NOMO-1 treated with dmso at 0.1 percent for 144 hours (cell line): ENCODE measurements at regions not wholly inside any gene's neighbourhood (a gene's known extent, or its start where the extent isn't known, plus 50 kb on each side); places are given as distances from the start of the nearest gene placed in this dataset.

Experiments used
- DNase-seq: peaks from one replicate; lab custom pipeline; 2025; ENCODE audit not compliant: unreplicated experiment; lab: John Stamatoyannopoulos, UW

GRCh38 chr7:41910940-41911600, 208.2 kb upstream of the INHBA start:
- no peak for DNase-seq

GRCh38 chr7:41907444-41907843, 204.6 kb upstream of the INHBA start:
- DNase-seq: no peak

GRCh38 chr7:41900532-41900931, 197.6 kb upstream of the INHBA start:
- DNase-seq: no peak

DNA sequence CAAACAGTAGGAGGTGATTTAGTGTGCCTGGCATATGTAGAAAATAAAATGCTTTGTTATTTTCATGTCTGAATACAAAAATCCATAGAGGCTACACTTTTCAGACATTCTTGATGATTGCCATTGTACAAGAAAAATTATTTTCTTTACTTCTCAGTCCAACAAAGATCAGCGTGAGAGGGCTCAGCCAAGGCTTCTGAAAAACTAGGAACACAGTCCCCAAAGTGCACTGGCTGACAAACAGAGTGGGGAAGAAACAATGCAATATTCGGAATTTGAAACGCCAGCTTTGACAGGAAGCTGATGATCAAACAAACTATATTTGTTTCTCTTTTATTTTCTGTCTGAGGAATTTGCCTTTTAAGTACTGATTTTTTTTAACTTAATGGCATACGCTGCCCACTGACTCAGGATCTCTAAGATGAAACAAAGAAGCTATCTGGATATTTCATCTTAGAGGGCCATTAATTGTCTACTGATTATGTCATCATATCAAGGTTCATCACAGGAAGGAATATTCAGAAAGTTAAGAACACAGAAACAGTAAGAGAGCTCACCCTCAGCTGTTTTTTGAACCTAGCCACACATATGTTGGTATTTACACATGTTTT, 197.0 kb upstream of the INHBA start:
- no peak for DNase-seq

- no peak for DNase-seq
These were observed 190.8 kb upstream of the INHBA start for GRCh38 chr7:41893656-41894055.

DNA sequence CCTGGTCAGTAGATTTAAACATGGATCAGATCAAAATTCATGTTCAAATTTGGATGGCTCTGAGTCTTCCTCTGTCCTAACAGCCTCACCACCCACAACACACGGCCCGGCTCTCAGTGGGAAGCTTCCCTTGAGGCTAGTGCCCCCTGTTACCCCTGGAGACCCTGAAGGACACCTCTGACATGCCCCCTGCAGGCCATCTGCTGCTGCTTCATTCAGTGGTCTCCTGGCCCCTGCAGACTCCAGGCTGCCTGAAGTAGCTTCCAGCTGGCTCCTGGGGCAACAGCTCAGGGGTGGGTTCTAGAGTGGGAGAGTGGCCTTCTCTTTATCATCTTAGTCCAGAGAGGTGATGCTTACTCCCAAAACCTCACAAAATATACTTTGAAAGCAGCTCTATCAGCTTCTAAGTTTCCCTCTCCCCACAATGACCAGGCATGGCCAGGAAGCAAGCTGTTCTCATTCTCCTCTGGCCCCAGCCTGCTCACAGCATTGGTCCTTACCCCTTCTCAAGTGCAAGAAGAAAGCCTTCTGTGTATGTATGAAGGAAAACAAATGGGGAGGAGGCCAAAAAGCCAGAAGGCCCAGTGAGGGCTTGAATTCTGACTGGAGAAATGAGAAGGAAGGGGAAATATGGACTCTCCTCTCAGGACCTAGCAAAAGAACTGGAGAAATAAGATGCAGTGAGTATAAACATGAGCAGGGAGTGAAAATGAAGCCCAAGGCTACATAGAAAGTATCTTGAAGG, 189.6 kb upstream of the INHBA start:
- no peak for DNase-seq

DNA sequence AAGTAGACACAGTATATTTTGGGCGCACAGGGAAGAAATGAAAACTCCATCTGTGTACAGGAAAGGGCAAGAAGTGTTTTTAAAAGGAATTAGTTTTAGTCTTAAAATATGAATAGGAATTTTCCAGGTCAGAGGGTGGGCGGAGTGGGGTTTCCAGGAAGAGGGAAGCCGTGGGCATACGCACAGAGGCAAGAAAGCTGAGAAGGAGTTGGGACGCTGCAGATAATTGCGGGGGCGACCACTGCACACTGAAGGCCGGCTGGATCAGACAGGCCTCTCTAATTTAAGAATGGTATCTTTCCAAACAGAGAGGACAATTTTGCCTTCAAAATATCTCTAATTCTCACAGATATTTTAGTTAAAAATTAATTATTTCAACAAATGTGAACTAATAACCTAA, 189.1 kb upstream of the INHBA start:
- DNase-seq: no peak

GRCh38 chr7:41890631-41891274, 187.9 kb upstream of the INHBA start:
- no peak for DNase-seq

GRCh38 chr7:41889472-41889871, 186.6 kb upstream of the INHBA start:
- DNase-seq: no peak

GRCh38 chr7:41889040-41889439, 186.2 kb upstream of the INHBA start:
- DNase-seq: no peak

- no peak for DNase-seq
These were observed 184.5 kb upstream of the INHBA start for GRCh38 chr7:41887416-41887815.

DNA sequence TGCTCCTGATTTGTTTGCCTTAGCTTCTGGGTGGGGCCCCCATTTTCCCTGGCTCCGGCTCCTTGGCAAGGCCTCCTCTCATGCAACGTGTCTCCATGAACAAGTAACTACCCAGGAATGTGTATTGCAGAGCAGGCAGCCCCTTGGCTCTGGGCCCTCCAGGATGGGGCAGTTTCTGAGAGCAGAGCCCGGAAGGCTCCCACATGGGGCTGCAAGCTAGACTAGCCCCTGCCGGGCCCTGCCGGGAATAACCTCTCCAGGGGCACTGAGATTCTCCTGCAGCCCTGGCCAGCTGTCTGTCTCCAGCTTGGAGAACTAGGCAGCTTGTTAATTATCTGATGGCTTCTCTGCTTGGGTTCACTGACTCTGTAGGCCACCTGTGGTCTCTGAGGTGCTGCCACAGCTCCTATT, 184.0 kb upstream of the INHBA start:
- no peak for DNase-seq

DNA sequence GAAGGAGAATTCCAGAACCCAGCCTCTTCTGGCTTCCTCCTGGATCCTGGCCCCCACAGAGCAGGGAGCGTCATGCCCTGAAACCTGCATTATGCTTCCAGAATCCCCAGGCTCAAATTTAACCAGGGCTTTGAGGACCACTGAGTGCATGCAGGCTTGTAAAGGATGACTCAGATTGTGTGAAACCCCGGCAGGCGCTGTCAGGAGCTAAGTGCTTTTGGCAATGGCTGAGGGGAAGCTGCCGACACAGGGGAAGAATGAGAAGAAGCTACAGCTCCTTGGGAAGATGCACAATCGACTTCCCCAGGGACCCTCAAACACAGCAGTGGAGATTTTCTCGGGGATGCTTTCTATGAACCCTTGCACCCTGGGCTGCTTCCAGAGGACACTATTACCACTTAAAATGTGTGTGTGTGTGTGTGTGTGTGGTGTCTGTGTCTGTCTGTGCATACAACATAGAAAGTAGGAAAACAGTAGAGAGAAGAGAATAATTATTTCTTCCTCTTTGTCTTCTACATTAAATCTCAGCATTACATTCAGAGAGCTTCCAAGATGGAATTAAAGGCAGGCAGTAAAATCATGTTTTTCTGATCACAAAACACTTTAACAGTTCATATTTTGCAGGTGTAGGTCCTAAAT, 183.5 kb upstream of the INHBA start:
- peak; percentile 35 for DNase-seq

GRCh38 chr7:41885748-41886147, 182.9 kb upstream of the INHBA start:
- no peak for DNase-seq

GRCh38 chr7:41885078-41885477, 182.2 kb upstream of the INHBA start:
- no peak for DNase-seq

- no peak for DNase-seq
These were observed 180.0 kb upstream of the INHBA start for GRCh38 chr7:41882745-41883420.

DNA sequence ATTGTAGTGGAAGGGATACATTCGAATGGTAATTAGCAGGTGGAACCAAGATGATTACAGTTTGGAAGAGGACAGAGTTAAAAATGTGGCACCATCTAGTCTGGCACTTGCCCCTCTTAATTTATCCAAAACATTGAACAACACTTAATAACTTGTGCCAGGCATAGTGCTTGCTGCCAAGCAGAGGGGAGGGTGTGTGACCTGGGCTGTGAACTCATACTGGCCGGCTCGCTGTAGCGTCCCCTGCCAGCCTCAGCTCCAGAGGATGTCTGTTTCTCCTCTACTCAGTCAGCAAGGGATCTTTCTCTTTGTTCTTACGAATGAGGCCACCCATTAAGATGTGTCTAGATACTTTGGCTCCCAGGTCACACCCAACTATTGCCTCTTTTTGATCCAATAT, 179.4 kb upstream of the INHBA start:
- no peak for DNase-seq

DNA sequence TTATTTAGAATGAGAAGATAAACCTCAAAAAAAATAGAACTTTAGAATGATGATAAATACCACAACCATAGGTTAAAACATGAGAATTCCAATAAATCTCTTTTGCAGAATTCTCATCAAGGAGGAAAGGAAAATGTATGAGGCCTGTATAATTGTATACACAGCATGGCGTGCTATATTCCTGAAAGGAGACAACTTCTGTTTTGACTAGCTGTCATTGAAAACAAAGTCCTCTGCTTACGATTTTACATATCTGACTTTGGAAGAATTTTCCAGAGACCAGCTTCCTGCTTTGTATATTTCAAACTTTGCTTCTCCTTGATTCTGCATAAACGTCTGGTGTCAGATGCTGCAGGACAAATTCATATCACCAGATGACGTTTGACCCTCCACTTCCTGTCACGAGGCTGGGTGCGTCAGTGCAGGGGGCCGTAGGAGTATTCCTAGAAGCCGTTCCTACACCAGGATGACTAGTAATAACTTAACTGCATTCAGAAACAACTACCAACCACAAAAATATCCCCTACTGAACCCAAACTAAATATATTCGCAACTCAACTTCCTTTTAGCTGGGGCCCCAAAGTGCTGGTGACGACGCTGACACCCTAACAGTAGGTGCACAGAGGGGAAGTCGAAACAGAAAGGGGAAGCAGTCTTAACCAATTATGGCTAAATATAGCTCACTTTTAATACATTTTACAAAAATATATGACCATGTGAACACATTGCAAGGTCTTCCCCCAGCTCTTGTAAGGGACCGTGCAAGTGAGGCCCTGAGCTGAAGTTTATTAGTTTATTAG, 178.6 kb upstream of the INHBA start:
- peak; percentile 98 for DNase-seq

DNA sequence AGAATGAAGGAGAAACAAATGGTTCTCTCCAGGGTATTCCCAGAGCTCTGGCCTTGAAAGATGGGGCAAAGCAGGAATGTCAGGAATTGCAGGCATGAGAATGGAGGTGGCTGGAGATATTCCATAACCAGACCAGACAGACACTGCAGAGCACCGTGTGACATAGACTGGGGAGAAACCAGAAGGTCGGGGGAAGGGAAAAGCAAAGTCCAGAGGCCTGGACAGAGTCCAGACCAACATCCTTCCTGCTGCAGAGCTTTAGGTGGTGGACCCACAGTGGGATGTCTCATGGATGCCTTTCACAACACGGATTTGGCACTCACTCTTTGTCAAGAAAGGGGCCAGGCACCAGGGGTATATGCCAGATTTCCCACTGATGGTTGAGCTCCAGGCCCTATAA, 177.2 kb upstream of the INHBA start:
- no peak for DNase-seq

DNA sequence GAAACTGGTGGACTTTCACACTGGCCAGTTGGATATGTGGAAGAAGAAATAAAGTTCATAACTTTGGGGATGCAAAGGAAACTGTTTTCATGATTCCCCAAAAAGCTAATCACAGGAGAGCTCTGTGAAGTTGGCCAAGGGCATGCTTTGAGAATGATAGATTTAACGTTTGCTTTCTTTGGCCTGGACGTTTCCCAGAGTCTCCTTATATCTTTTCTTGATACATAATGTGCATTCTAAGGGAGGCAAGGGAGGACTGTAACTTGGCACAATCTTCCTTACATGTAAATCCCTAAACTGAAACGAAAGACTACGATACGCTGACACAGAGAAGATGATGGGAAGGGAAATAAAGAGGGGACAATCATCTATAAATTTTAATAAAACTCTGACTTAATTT, 176.5 kb upstream of the INHBA start:
- DNase-seq: no peak
